Middle frontal gyrus (tissue), 1 donor: ENCODE measurements at regions not wholly inside any gene's neighbourhood (a gene's known extent, or its start where the extent isn't known, plus 50 kb on each side); places are given as distances from the start of the nearest gene placed in this dataset.

ENCODE experiments used
- DNase-seq: peaks from one replicate; pipeline ENCODE4 v3.0.0-alpha.2; 2015; ENCODE audit warnings: low spot score; ENCODE audit errors: extremely low spot score

DNA sequence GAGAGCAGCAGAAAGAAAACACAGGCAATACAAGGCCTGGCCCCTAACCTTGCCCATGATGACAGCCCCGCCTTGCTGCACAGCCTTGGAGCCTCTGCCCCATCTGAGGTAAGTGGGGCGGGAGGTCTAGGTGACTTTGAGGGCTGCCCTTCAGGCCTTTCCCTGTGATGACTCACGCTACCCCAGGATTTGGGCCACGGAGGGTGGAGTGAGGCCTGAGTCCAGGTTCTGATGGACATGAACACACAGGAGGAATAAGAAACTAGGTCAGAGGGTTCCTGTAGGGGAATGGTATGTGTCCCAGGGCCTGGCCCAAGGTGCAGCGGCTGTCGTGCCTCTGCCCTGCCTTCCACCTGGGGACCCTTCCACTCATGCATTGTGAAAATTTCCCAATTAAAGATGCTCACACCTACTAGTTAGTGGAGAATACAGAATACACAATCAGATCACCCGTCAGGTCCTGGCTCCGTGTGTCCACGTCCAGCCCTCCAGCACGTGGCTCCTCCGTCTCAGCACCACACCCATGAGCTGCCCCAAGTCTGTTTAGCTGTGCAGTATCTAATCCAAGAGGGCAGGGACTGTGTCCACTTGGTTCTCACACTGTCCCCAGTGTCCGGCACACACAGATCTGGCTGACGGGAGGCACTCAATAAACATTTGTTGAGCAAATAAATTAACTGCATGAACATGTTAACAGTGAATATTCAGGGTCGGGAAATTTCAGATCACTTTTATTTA is 111.0 kb downstream of the CHST1 start:
- DNase-seq, result no peak

DNA sequence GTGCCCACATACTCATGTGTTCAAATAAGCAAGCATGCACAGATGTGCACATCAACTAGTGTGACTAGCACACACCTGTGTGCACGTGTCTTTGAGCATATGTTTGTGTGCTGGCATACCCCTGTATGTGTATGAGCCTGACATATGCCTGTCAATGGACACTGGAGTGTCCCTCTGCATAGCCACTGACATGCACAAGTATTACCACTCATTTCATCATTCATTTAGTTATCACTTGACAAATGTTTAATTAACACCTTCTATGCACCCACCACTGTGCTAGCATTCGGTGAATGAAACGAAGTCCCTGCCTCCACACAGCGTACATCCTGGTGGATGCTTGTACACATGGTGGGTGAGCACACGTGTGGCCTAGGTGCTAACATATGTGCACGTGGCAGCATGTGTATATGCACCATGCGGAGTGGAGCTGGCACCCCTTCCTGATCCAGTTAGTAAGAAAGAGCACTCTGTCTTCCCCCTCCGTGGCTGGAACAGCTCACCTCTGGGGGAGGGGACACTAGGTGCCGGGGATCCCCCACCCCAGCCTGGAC is 112.0 kb downstream of the CHST1 start:
- no peak for DNase-seq

DNA sequence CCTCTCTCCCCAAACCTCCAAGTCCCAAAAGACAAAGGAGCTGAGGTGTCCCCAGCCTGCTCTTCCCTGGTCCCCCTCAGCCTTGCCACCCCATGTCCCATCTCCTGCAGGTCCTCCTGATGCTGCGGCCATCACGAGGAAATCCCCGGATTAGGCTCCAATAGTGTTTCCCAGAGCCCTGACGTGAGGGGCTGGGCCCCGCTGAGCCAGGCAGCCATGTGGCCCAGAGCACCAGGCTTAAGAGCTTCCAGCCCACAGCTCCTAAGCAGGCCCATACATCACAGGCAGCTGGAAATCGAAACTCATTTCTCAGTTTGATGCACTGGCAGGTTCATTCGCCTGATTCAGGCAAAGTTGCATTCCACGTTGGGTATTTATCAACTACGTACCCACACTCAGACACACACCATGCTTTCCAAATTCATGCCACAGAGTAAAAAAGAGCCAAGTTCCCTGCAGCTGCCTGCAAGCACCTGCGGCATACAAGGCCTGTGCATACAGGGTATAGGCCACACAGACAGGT is 114.2 kb downstream of the CHST1 start:
- DNase-seq, result no peak

DNA sequence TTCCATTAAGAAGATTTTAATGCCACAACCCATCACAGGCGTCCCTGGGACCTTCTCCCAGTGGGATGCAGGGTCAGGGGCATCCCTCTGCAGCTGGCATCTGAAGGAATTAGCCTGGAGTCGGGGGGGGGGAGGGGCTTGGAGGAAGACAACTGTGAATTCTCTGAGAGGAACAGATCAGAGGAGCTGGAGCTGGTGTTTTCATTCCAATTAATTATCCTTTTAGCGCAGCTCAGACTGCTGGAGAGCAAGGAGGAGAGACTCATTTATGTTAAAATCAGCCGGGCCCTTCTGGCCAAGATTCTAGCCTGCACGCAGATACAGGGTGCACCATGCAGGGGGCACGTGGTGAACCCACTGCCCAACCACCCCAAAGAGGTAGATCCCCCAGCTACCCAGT is 116.2 kb downstream of the CHST1 start:
- no peak for DNase-seq

DNA sequence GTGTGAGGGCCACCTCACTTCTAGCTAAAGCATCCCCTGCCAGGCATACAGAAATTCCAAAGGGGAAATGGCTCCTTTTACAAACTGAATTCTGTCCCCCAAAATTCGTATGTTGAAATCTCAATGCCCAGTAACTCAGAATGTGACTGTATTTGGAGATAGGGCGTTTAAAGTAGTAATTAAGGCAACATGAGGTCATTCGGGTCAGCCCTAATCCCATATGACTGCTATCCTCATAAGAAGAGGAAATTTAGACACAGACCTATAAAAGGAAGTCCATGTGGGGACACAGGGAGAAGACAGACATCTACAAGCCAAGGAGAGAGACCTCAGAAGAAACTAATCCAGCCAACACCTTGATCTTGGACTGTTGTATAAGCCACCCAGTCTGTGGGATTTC is 119.1 kb downstream of the CHST1 start:
- DNase-seq, result no peak

DNA sequence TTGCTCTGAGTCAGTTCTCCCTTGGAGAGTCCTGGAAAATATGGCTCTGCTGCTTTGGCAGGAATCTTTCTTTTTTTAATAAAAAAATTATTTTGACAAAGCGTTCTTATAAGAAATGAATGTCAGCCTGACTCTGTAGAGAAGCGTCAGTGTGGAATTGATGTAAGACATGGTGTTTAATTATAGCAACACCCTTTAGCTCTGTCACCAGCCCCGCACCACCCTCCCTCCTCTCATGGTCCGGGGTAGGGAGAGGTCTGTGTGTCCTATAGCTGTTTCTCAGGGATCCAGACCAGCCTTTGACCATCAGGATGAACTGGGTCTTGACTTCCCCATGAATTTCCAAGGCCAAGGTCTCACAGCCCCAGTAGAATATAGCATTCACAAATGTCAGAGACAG is 120.6 kb downstream of the CHST1 start:
- DNase-seq, result no peak

DNA sequence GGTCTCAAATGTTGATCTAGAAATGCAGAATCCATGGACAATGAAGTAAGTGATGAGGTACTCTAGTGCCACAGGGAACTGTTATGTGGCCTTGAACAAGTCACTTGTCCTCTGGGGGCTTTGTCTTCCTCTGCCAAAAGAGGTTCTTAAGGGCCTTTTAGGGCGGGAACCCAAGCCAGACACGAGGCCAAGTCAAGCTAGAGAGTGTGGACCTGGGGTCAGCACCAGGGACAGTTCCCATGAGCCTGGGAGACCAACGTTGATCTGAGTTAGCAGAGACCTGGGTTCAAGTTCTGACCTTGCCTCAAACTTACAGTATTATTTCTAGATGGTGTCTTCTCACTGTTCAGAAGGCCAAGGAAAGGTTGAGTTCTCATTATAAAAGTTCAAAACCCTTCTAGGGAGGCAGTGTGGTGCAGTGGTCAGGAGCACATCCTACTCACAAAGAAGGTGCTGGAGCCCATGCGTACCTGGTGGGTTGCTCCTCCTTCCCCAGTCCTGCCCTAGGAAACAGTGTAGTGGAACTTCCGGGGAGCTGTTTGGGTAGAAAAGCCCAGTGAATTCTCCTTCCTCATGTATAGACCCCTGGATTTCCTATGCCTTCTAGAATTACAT is 121.5 kb downstream of the CHST1 start:
- DNase-seq, result no peak

DNA sequence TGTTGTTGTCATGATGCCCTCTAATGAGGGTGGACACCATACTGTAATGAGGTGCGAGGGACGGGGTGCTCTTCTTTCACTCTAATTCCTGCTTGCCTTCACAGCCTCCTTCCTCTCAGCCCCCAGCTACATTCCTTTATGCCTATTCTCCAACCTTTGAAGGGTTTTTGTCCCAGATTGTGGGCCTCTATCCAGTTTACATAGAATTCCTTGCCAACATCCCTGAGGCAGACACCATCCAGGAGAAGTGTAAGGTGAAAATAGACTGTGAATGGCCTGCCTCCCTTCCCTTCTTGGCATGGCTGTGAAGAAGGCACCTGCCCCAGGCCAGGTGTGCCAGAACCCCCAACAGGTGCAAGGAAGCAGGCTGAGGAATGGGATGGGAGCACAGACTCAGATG is 122.3 kb downstream of the CHST1 start:
- DNase-seq, result no peak

DNA sequence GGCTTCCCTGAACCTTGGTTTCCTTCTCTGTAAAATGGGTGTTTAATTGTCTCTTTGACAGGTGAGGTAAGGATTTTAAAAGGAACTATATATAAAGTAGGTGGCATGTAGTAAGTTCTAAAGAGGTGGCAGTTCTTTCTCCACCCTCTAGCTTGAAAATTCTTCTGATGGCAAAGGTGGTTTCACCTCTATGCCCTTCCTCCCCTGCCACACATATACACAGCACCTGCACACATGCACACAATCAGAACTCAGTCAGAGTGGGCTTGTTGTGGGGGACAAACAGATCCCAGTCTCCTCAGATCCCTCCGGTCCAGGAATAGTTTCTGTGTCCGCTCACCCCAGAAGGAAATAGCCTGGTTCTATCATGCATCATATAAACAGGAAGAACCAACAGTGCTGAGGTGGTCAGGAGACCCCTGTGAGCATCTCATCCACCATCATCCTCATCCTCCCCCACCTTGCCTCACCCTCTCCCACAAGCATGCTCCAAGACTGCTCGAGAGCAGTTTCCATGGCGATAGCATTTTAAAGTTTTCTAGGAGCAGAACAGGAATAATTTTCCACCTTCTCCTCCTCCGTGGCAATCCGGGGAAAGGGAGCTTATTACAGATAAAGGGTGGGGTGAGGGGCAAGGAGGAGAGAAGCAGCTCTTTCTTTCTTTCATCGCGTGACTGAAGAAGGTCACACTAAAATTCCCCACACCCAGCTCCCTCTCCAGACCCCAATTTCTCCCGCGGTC is 123.6 kb downstream of the CHST1 start:
- DNase-seq, result no peak

DNA sequence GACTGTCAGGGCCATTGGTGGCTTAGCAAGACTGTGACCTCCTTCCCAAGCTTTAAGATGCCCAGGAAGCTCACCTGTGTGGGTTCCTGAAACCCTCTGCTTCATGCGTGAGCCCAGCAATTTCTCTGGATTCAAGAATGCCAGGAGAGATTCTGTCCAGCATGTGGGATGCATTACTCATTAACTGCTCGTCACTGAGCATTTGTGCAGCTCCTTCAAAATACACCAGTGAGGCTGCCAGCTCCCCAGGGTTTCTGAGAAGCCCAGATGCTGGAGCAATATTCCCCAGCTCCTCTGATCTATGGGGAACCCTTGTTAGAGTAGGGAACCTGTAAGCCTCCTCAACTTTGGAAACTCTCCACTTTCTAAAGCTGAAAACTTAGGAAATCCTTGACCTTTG is 126.5 kb downstream of the CHST1 start:
- DNase-seq, result peak; percentile 61

DNA sequence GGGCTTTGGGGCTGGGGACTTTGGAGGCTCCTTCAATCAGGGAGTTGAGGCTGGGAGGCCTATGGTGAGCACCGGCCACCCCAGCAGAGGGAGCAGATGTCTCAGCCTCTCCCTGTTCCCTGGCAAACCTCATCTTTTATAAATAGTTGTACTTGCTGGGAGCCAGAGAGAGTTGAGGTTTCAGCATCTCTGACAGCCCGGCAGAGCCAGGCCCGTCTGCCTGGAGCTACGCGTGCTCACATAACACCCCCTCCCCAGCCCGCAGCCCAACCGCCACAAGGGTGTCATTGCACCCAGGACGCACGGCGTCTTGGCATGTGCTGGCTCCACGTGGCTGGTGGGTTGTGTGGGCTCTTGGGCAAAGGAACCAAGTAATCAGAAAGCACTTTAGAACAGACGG is 127.1 kb downstream of the CHST1 start:
- DNase-seq, result peak; percentile 61

DNA sequence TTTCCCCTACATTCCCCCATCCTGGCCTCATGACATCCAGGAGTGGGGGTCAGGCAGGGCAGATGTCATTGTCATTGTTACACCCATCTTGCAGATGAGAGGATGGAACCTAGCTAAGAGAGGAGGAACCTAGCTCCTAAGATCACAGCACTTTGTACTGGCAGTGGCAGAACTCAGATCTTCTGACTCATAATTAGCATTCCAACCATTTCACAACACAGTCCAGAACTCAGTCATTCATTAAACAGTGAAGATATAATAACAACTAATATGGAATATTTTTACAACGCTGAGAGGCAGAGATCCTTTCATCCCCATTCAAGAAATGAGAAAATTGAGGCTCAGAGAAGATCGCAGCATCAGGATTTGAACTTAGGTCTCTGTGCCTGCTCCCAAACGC is 127.8 kb downstream of the CHST1 start:
- no peak for DNase-seq

DNA sequence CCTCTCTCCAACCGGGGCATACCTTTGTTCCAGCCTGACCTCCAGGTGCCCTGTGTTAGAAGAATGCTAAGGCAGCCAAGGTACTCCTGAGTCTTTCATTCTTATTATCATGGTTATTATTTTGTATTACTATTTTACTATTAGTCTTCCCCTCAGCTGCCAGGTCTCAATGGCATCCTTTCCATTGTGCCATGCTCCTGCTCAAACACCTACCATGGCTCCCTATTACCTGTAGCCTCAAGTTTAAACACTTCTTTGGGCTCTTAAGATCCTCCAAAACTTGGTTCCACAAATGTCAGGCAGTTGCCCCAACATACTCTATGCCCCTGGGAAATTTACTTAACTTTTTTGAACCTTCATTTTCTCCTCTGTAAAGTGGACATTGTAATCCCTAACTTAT is 130.4 kb downstream of the CHST1 start:
- no peak for DNase-seq

DNA sequence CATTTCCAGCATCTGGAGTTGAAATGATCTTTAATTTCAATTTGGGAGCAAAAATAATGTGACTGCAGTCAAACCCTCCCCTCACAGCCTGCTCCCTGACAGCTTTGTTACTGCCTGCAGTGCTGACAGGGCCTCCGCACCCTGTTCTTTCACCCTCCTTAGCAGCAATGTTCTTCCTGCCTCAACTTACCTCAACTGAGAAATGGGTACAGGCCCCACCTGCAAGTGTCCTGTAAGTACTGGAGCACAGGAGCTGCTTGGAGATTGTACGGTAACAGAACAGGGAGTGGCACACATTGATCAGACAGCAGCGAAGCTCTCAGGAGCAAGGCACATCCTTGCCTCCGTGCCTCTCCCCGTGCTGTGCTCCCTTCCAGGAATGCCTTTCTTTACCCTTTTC is 131.3 kb downstream of the CHST1 start:
- no peak for DNase-seq

DNA sequence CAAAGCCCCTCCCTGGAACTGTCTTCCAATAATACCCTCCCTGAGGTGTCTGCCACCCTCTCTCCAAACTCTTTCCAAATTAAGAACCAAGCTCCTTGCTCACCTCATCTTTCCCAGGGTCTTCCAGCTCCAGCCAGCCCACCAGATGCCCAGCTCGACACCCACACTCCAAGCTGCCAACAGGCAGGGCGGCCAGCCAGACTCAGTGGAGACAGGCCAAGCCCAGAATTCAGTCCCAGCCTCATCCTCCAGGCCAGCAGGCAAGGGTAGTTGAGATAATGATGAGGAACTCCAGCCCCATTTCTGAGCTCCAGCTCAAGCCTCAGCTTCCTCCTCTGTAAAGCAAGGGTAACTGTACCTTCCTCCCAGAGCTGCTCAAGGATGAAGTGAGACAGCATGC is 132.9 kb downstream of the CHST1 start:
- no peak for DNase-seq

DNA sequence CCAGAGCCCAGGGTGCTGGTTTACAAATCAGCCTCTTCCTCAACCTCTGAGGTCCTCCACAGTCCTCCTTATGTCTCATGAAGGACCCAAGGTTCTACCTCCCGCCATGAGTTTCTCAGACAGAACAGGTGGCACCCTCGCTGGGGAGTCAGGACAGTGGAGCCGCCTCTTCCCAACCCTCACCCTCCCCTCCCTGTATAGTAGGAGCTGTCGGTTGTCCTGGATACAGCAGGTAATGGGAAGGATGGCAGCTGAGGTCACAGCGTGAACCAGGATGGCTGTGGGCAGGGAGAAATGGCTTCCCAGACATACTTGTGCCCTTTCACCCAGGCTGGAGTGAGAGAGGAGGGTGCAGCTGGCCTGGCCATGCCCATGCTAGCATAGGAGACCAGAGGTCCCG is 134.6 kb downstream of the CHST1 start:
- DNase-seq, result no peak

DNA sequence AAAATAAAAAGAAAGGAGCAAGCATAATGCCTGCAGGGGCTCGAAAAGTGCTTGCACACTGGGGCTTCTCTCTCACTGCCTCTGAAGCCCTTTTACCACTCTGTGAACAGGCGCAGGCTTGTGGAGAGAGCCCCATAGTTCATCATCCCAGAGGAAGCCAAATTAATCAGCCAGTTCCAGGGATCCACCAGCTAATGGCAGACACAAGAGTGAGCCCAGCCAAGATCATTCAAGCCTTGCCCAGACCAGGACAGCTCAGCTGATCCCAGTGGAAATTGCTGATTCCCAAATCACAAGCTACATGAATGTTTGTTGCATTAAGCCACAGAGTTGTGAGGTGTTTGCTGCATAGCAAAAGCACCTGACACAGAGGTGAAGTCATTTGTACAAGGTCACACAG is 135.3 kb downstream of the CHST1 start:
- no peak for DNase-seq

DNA sequence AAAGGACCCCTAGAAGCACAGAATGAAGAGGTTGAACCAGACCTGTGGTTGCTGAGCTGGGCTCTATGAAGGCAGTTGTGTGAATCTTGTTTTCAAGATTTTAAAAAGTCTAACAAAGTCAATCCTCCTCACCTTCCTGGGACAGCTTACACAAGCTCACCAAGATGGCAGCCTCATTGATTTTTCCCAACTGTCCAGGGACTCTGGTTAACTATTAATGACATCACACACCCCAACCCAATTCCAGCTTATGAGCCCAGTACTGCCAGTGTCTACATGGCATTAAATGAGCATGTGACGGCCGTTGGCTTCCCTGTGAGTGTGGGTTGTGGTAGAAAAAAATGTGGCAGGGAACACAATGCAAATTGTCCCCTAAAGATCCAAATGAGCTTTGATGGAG is 137.0 kb downstream of the CHST1 start:
- DNase-seq, result no peak

DNA sequence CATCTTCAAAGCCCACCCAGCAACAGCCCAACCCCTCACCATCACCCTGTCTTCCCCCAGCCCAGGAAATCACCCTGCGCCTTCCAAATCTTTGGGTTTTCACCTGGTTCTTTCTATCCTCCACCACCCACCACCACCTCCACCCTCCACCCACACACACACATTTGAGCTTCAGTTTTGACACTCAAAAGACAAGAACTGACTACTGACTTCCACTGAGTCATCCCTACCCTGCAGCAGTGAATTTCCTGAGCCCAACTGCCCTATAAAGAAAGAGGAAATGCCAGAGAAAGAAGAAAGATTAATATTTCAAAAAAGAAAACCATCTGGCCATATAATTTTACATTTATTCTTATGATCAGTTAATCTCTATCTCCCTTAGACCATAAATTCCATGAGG is 137.5 kb downstream of the CHST1 start:
- DNase-seq, result no peak

DNA sequence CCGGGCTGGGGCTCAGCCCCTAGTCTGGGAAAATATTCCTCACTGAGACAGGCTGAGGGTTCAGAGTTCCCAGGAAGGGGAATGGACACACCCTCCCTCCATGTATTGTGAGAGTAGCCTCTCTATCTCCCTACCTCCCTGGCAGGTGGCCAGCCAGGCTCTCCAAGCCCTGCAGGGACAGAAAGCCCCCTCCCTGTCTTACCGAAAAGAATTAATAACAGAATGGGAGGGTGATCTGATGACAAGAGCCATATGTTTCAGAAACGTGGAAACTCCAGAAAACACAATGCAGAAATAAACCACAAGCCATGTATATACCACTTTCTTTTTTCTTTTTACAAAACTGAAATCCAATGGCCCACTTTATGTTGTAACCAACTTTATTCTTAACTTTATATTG is 140.0 kb downstream of the CHST1 start:
- no peak for DNase-seq

DNA sequence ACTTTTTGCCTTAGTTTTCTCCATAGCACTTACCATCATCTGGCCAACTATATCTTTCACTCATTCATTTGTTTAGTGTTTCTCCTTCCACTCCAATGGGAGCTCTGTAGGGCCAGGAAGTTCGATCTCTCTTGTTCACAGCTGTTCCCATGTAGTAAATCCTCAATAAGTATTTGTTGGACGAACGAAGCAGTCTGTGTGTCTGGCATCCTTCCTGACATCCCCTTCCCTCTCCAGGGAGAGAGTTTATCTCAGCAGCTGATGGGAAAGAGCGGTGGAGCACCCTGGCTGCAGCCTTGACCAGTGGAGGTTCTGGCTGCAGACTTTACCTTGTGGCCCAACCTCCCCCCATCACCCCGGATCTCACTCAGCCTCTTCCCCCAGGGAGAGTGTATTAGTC is 141.7 kb downstream of the CHST1 start:
- DNase-seq, result no peak

DNA sequence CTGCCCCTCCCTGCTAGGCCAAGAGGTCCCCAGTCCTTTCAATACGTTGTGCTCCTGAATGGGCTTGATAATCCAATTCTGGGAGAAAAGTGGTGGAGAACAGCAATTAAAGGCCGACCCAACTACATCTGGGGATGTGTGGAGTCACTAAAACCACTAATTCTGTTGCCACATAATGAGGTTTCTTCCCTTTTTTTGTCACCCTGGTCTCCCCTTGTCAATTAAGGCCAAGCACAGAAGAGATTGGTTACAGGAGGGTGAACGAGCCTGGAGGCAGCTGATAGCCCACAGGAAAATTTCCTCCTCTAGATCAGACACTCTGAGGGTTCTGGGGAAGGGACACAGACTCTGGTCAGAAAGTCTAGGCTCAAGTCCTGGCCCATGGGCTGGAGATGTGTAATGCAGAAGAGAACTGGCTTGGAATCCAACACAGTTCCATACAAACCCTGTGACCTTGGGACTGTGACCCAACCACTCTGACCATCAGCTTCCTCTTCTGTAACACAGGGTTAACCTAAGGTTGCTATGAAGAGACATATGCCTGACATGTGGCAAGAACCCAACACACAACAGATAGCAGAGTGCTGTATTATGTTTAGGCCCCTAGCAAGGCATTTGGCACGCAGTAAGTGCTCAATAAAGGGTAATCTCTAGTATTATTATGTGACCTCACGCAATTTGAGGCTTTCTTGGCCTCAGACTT is 146.4 kb downstream of the CHST1 start:
- no peak for DNase-seq
